Breast epithelium (tissue), 4 donors: ENCODE measurements at regions not wholly inside any gene's neighbourhood (a gene's known extent, or its start where the extent isn't known, plus 50 kb on each side); places are given as distances from the start of the nearest gene placed in this dataset.

ENCODE experiments used
- DNase-seq, 2 donors: peaks; one replicate each; pipeline ENCODE4 v3.0.0-alpha.2; 2019; ENCODE audit warnings: low spot score in 2 of 2
- H3K27ac ChIP-seq, 2 donors: fragments of 200-600 bp; sonication (generic) in 1 of 2; one replicate each; pipeline ENCODE4 v1.5.1; 2016 to 2019; ENCODE audit warnings: mild to moderate bottlenecking in 1 of 2
- H3K27me3 ChIP-seq, 2 donors: fragments of 200-600 bp; sonication (generic) in 1 of 2; one replicate each; pipeline versions ENCODE4 v1.5.1 to v1.6.0; 2017 to 2019; ENCODE audit warnings: control low read depth in 1 of 2, mild to moderate bottlenecking in 1 of 2
- H3K36me3 ChIP-seq: fragments of 200-600 bp; one replicate; pipeline ENCODE4 v1.5.1; 2019
- H3K4me1 ChIP-seq, 2 donors: fragments of 200-600 bp; sonication (generic); one replicate each; pipeline ENCODE4 v1.5.1; 2016 to 2019; ENCODE audit warnings: control low read depth in 1 of 2
- H3K4me3 ChIP-seq, 3 donors: fragments of 200-600 bp; sonication (generic); 1 replicate in 2 of 3; 2 replicates in 1 of 3; pipeline ENCODE4 v1.5.1; 2016 to 2019; ENCODE audit warnings: mild to moderate bottlenecking in 3 of 3, moderate library complexity in 2 of 3
- H3K9me3 ChIP-seq, 2 donors: fragments of 200-600 bp; sonication (generic) in 1 of 2; one replicate each; pipeline ENCODE4 v1.5.1; 2016 to 2019; ENCODE audit warnings: control low read depth in 1 of 2
- POLR2A ChIP-seq: fragments of 450-650 bp; IDR thresholded peaks from one replicate; pipeline ENCODE4 v1.6.1; 2016; ENCODE audit warnings: antibody characterized with exemption, mild to moderate bottlenecking, moderate library complexity
- POLR2AphosphoS5 ChIP-seq, 3 donors: sonication (generic); formaldehyde crosslinking; IDR thresholded peaks; one replicate each; pipeline ENCODE4 v1.6.1; 2017; ENCODE audit warnings: antibody characterized with exemption in 3 of 3
- intact Hi-C: fragments of 100-400 bp; cut with DNase I; formaldehyde crosslinking; loops from one replicate; pipeline ENCODE4 v1.15.1; 2023; ENCODE audit warnings: low total_unique reads
- TF ChIP-seq, protein P1 (sequence below), 3 donors: fragments of 450-650 bp; IDR thresholded peaks; one replicate each; pipeline ENCODE4 v1.5.1; 2016 to 2017; ENCODE audit warnings: antibody characterized with exemption in 3 of 3, mild to moderate bottlenecking in 3 of 3, moderate library complexity in 3 of 3

DNA sequence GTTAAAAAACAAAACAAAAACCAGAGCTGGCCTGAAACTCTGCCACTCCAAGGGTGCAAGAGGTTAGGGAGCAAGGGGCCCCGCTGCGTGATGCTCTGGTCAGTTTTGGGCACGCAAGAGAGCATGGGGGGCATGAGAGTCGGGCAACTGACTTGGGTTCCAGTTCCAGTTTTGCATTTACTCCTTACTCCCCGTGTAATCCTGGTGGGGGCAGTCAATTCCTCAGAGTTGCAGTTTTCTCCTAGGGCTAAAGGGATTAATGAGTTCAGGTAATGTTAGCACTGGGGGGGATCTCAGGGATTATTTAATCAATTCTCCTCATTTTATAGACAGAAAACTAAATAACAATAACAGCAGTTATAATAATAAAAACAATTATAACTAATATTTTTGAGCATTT lies 72.9 kb upstream of the PMFBP1 start:
- H3K9me3 ChIP-seq = no peaks in the 10 kb centered on the region
- no peaks in the 10 kb centered on the region for H3K36me3 ChIP-seq
- intact Hi-C loops = no loop called here
- H3K27ac ChIP-seq = no peak overlapping the region
- H3K4me1 ChIP-seq = no peaks in the 10 kb centered on the region
- no peaks in the 10 kb centered on the region for H3K27me3 ChIP-seq
- DNase-seq = no peak
- no peak overlapping the region for H3K4me3 ChIP-seq
- TF ChIP-seq, protein P1, sequence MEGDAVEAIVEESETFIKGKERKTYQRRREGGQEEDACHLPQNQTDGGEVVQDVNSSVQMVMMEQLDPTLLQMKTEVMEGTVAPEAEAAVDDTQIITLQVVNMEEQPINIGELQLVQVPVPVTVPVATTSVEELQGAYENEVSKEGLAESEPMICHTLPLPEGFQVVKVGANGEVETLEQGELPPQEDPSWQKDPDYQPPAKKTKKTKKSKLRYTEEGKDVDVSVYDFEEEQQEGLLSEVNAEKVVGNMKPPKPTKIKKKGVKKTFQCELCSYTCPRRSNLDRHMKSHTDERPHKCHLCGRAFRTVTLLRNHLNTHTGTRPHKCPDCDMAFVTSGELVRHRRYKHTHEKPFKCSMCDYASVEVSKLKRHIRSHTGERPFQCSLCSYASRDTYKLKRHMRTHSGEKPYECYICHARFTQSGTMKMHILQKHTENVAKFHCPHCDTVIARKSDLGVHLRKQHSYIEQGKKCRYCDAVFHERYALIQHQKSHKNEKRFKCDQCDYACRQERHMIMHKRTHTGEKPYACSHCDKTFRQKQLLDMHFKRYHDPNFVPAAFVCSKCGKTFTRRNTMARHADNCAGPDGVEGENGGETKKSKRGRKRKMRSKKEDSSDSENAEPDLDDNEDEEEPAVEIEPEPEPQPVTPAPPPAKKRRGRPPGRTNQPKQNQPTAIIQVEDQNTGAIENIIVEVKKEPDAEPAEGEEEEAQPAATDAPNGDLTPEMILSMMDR (IDR thresholded peaks at IDR 0.05) = no peak
- TF ChIP-seq POLR2AphosphoS5 (IDR thresholded peaks at IDR 0.05) (no peak), POLR2A (no peak)

DNA sequence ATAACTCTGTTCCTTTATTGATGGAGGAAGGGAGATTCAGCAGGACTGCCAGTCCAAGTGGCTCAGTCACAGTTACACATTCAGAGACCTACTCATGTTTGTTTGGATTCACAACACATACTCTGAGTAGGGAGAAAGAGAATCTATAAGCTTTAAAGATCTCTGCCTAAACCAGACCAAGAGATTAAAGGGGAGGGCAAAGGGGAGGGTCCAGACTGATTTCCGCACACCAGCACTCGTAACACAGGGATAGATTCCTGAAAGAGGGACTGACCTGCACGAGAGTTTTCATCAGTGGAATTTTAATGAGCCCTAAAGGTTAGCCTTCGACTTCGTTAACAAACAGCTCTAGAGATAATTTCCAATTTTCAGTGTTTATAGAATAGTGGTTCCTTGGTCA lies 71.7 kb upstream of the PMFBP1 start:
- Histone ChIP-seq H3K4me1 (no peaks in the 10 kb centered on the region), H3K9me3 (no peaks in the 10 kb centered on the region), H3K4me3 (no peak overlapping the region), H3K27ac (no peak overlapping the region), H3K36me3 (no peaks in the 10 kb centered on the region), H3K27me3 (no peaks in the 10 kb centered on the region)
- intact Hi-C loops = no loop called here
- TF ChIP-seq, protein P1 (IDR thresholded peaks at IDR 0.05) = no peak
- TF ChIP-seq POLR2A (no peak), POLR2AphosphoS5 (IDR thresholded peaks at IDR 0.05) (no peak)
- no peak for DNase-seq

DNA sequence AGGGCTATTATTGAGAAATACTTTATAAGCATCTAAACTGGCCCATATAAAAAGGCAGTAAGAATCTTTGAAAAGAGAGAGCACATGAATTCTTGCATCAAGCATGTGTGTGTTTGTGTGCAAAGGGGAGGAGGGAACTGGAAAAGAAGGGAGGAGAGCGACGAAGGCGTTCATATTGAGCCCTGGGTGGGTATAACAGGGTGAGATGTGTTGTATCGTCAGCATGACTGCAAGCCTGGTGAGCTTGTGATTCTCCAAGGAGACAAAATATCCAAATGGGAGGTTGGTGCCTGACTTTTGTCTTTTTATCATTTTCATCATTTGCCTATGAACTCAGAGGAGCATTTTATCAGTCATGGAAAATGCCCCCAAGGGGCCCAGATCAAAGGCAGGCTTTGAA lies 70.8 kb upstream of the PMFBP1 start:
- no peaks in the 10 kb centered on the region for H3K36me3 ChIP-seq
- H3K9me3 ChIP-seq = no peaks in the 10 kb centered on the region
- no peak overlapping the region for H3K27ac ChIP-seq
- DNase-seq = no peak
- intact Hi-C loops = no loop called here
- TF ChIP-seq, protein P1 (IDR thresholded peaks at IDR 0.05) = no peak
- no peaks in the 10 kb centered on the region for H3K4me1 ChIP-seq
- H3K4me3 ChIP-seq = no peak overlapping the region
- H3K27me3 ChIP-seq = no peaks in the 10 kb centered on the region

DNA sequence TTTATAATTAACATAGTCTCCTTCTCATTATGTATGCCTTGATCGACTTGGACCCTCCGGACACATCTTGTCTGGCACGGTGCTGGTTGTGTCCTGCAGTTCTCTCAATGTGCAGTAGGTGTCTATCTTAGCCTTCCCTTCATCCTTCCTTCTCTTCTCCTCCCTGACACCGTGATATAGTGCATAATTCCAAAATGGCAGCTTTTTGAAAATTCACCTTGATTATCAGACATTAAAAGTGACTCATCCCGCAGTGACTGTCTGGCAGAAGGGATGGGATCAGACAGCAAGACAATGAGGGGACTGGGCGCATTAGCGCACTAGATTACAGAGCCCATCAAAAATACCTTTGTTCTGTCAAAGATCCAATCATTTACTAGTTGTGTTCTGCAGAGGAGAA lies 70.0 kb upstream of the PMFBP1 start:
- no peaks in the 10 kb centered on the region for H3K4me1 ChIP-seq
- no peaks in the 10 kb centered on the region for H3K36me3 ChIP-seq
- DNase-seq = no peak
- H3K4me3 ChIP-seq = no peak overlapping the region
- TF ChIP-seq, protein P1 (IDR thresholded peaks at IDR 0.05) = peak in 2 of 3 donors; percentile 33 to 38
- TF ChIP-seq POLR2A (no peak), POLR2AphosphoS5 (IDR thresholded peaks at IDR 0.05) (no peak)
- H3K9me3 ChIP-seq = no peaks in the 10 kb centered on the region
- H3K27ac ChIP-seq = no peak overlapping the region
- intact Hi-C loops = no loop called here
- no peaks in the 10 kb centered on the region for H3K27me3 ChIP-seq

DNA sequence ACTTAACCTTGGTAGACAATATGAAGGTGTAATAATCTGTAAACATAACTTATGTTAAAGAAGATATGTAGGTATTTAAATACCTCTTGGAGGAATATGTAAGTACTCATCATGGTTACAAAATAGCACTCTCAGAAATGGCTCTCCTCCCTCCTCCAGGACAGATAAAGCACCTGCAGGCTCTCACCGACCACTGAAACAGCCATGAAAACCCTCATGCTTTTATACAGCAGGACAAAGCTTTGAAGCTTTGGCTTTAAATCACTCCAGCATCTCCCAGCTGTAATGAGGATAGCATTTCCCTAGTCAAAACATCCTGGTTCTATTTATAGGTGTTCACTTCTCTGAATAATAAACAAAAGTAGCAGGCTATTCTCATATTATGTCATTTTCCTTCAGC lies 69.1 kb upstream of the PMFBP1 start:
- DNase-seq = no peak
- H3K9me3 ChIP-seq = no peaks in the 10 kb centered on the region
- H3K27me3 ChIP-seq = no peaks in the 10 kb centered on the region
- no peak overlapping the region for H3K27ac ChIP-seq
- intact Hi-C loops = no loop called here
- no peaks in the 10 kb centered on the region for H3K4me1 ChIP-seq
- TF ChIP-seq POLR2A = no peak
- no peak for TF ChIP-seq POLR2AphosphoS5 (IDR thresholded peaks at IDR 0.05)
- TF ChIP-seq, protein P1 (IDR thresholded peaks at IDR 0.05) = no peak
- H3K4me3 ChIP-seq = no peak overlapping the region
- H3K36me3 ChIP-seq = no peaks in the 10 kb centered on the region
